ENCODE measurements at regions not wholly inside any gene's neighbourhood (a gene's known extent, or its start where the extent isn't known, plus 50 kb on each side); places are given as distances from the start of the nearest gene placed in this dataset.

DNA sequence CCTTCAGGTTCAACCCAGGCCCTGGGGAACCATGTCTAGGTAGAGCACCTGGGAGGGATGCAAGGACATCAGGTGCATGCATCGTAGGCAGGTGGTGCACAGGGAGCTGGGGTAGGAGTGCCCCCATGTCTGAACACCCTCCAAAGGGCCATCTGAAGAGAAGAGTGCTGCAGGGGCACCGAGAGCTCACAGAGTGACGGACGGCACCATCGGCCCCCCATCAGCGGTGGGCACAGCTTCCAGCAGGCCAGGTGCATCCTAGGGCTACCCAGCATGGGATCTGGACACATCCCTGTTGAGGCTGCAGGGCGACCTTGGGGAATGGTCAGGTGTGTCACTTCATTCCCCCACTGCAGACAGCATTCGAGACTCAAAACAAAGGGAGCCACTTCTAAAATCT, 138.3 kb upstream of the CDH4 start (continued):
- TF ChIP-seq, protein P1, sequence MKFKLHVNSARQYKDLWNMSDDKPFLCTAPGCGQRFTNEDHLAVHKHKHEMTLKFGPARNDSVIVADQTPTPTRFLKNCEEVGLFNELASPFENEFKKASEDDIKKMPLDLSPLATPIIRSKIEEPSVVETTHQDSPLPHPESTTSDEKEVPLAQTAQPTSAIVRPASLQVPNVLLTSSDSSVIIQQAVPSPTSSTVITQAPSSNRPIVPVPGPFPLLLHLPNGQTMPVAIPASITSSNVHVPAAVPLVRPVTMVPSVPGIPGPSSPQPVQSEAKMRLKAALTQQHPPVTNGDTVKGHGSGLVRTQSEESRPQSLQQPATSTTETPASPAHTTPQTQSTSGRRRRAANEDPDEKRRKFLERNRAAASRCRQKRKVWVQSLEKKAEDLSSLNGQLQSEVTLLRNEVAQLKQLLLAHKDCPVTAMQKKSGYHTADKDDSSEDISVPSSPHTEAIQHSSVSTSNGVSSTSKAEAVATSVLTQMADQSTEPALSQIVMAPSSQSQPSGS (IDR thresholded peaks at IDR 0.05; ENCODE audit: low read length), result no peak
- no peak for TF ChIP-seq SP1 (IDR thresholded peaks at IDR 0.05; ENCODE audit: low read depth, low read length)
- no peak for TF ChIP-seq POLR2A (IDR thresholded peaks at IDR 0.05; ENCODE audit: control extremely low read depth in 1 of 2, low read depth in 2 of 2, low read length in 2 of 2)
- TF ChIP-seq SRF (IDR thresholded peaks at IDR 0.05; ENCODE audit: low read depth, low read length), result no peak

Measured in H1 (cell line).